ENCODE measurements at regions not wholly inside any gene's neighbourhood (a gene's known extent, or its start where the extent isn't known, plus 50 kb on each side); places are given as distances from the start of the nearest gene placed in this dataset.
"Not testable (repeated sequence)": the region's sequence is repeated elsewhere in the genome, so short reads cannot be mapped to it uniquely, and the experiment has no call there.

GRCh38 chr6:86730772-86731171 is 206.6 kb upstream of the HTR1E start:
- DNase-seq: not testable (repeated sequence)

DNA sequence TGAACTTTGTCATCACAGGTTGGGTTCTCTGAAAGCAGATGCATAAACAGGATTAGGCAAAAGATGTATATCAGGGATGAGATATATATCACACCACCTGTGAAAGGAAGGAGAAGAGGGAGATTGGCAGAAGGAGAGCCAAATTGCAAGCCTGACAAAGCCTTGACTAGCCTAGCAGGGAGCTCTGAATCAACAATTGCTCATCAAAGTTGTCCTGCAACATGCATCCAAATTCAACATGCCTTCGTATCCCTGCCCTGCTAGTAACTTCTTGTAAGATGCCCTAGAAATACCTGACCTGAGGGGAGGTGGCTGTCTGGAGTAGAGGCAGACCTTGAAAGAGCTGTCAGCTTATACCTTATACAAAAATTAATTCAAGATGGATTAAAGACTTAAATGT is 207.1 kb upstream of the HTR1E start:
- DNase-seq: no peak

DNA sequence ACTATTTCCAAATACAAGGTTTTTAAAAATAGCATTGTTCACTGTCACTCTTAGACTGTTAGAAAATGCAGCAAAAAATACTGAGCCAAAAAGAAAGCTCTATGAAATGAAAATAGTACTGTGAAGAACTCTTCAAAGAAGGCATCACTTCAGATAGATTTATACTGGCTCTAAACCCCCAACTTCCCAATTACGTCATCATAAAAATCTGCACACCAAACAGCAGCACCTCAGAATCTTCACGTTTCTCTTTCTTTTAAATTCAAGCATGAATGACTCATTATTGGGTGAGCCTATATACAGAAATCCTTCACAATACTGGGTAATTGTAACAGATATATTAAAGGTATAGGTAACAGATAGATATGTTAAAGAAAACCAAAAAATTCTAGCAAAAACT is 208.4 kb upstream of the HTR1E start:
- no peak for DNase-seq

- no peak for DNase-seq
Measured at GRCh38 chr6:86724695-86725094, 212.6 kb upstream of the HTR1E start.

GRCh38 chr6:86723729-86724128 is 213.6 kb upstream of the HTR1E start:
- no peak for DNase-seq

- DNase-seq: no peak
Measured at GRCh38 chr6:86723151-86723550, 214.2 kb upstream of the HTR1E start.

DNA sequence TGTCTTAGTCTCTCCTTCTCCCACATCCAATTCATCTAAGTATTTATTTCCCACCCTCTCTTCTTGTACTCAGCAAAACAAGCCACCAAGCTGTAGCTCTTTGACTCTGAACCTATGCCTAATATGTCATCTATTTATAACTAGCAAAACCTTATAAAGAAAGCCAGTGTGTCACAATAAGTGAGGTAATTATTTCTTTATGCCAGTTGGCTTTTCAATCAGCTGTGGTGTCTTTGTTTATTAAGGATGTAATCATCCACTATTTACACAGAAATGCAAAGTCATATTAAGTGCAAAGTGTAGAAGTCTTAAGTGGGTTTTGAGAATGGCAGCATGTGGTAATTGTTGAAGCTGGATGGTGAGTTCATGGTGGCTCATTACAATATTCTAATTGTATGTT is 215.2 kb upstream of the HTR1E start:
- no peak for DNase-seq

- no peak for DNase-seq
Measured at GRCh38 chr6:86715676-86716075, 221.7 kb upstream of the HTR1E start.

- no peak for DNase-seq
Measured at GRCh38 chr6:86712039-86712438, 225.3 kb upstream of the HTR1E start.

DNA sequence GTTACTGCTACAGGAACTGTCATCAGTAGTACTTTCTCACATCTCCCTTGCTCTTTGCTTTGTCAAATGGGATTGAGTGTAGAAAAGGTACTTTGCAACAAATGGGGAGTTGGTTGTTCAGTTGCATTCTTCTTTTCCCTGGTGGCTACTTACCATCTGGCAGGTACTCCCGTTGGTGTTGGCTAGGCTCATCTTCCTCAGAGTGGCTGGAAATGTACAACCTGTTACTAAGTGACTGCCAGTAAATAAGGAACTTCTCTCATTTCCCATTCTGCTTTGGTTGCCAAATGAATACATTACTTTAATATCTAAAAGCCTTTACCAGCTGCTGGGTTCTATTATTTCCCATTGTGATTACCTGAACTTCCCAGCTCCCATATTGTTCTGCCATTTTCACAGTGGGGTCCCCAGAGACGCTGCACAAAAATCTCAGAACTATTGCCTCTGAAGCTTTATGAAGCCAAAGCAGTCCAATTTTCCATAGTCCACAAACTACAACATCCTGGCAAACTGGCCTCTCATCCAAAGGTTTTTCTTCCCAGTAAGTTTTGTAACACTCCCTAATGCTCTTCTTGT is 229.7 kb upstream of the HTR1E start:
- DNase-seq: no peak

GRCh38 chr6:86706449-86706848 is 230.9 kb upstream of the HTR1E start:
- no peak for DNase-seq

DNA sequence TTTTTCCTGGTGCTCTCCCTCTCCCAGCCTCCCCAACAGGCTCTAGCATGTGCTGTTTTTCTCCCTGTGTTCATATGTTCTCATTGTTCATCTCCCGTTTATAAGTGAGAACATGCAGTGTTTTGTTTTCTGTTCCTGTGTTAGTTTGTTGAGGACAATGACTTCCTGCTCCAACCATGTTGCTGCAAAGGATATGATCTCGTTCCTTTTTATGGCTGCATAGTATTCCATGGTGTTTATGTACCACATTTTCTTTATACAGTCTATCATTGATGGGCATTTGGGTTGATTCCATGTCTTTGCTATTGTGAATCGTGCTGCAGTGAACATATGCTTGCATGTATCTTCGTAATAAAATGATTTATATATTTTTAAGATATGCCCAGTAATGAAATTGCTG is 236.1 kb upstream of the HTR1E start:
- DNase-seq: not testable (repeated sequence)

- DNase-seq: no peak
Measured at GRCh38 chr6:86686496-86686895, 250.8 kb upstream of the HTR1E start.

- DNase-seq: no peak
Measured at GRCh38 chr6:86685230-86685797, 252.0 kb upstream of the HTR1E start.

DNA sequence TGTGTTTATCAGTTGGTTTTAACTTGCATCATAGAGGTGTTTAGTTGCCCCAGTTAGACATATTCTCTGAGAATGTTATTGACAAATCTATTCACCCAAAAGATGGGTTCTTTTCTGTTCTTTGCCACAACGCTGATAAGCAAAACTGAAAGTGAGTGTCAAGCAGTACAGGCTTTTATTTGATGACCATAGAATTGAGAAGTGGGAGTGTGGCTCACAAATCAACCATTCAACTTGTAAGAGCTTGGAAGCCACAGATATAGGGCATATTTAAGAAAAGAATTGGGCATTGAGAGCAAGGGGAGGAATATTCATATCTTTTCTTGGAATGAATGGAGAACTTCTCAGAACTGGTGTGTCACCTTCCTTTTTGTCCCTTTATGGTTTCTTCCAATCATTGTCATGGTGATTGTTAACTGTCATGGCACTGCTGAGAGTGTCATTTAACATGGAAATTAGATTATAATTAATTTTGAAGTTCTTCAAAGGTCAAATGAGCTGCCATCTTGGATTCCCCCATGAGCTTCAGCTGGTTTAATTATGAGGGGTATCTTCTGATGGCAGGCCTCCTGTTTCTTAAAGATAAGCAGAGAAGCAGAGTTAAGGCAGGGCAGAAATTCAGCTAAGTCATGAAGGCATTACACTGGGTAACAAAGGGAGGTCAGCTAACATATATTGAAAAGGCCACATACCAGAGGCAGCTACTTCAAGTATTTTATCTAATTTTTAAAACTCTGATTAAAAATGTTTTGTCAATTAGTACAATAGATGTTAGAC is 254.0 kb upstream of the HTR1E start:
- DNase-seq: no peak

DNA sequence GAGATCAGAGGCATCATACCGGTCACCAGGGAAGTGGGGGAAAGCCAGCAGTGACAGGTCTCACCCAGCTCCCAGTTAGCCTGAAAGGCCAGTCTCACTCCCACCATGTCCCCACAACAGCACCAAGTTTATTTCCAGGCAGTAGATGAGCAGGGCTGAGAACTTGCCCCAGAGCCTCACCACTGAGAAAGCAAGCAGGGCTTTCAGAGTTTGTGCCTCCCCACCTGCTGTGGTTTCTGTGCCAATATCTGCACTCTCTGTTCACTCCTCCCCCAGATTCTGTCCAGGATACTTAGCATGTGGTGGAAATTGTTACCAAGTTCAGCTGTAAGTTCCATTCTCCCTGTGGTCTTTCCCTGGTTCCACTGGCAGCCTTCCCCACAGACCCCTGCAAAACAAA is 255.0 kb upstream of the HTR1E start:
- no peak for DNase-seq

- DNase-seq: not testable (repeated sequence)
Measured at GRCh38 chr6:86681140-86681539, 256.2 kb upstream of the HTR1E start.

- not testable (repeated sequence) for DNase-seq
Measured at GRCh38 chr6:86672125-86672524, 265.2 kb upstream of the HTR1E start.

DNA sequence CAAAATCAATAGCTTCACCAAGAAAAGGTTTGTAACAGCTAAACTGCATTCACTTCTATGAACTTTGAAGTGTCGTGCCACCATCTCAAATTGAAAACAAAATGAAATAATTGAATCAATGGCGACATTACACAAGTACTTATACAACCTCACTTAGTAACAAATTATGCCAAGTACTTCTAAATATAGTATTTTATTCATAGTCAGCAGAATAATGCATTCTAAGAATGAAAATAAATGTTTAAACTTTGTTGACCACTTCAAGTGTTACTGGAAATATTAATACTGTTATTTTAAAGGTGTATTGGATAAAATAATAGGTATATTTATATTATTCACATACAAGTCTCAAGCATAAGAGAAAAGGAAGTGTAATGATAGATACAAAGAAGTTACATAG is 280.1 kb upstream of the HTR1E start:
- no peak for DNase-seq

GRCh38 chr6:86629123-86629522 is 308.2 kb upstream of the HTR1E start:
- DNase-seq: no peak

- no peak for DNase-seq
Measured at GRCh38 chr6:86619428-86619827, 317.9 kb upstream of the HTR1E start.

- no peak for DNase-seq
Measured at GRCh38 chr6:86615299-86615698, 322.0 kb upstream of the HTR1E start.

- no peak for DNase-seq
Measured at GRCh38 chr6:86609549-86610388, 327.6 kb upstream of the HTR1E start.

- DNase-seq: not testable (repeated sequence)
Measured at GRCh38 chr6:86603364-86603763, 334.0 kb upstream of the HTR1E start.

Measured in NCI-H1092 (cell line).